Astrocyte of the cerebellum (primary cell): ENCODE measurements at regions not wholly inside any gene's neighbourhood (a gene's known extent, or its start where the extent isn't known, plus 50 kb on each side); places are given as distances from the start of the nearest gene placed in this dataset.
"Not testable (repeated sequence)": the region's sequence is repeated elsewhere in the genome, so short reads cannot be mapped to it uniquely, and the experiment has no call there.

Experiments
- DNase-seq: peaks from one replicate; pipeline ENCODE4 v3.0.0-alpha.2; 2011; ENCODE audit warnings: low read depth
- H3K4me3 ChIP-seq: 2 replicates; pipeline ENCODE4 v1.5.1; 2011; ENCODE audit warnings: mild to moderate bottlenecking, low read depth, low read length, moderate library complexity
- CTCF ChIP-seq: IDR thresholded peaks from 2 replicates; pipeline ENCODE4 v1.5.1; 2012; ENCODE audit warnings: low read length, low read depth, moderate library complexity, mild to moderate bottlenecking; ENCODE audit errors: missing control alignments
- in situ Hi-C: cut with HindIII; loops from 2 replicates; pipeline ENCODE4 v1.10.0; 2017; ENCODE audit warnings: low sequenced_read_pairs

DNA sequence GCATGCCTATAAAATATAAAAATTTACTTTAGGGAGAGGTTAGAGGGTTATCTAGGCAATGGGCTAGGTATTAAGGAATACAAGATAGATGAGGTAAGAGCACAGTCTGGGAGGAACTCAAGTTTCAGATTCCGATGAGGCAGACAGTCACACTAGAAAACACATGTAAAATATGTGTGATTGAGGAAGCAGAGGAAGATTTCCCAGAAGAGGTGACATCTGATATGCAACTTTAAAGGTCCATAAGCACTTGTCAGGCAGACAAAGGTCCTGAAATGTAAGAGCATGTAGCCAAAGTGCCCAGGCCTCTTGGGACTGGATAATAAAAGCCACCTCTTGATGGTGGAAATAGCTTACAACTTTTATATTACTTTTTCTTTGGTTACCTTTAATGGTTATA is 81.1 kb upstream of the AADAT start:
- DNase-seq: no peak
- no peak overlapping the region for H3K4me3 ChIP-seq
- in situ Hi-C loops: no loop called here
- no peak for TF ChIP-seq CTCF

- DNase-seq: no peak
- in situ Hi-C loops: no loop called here
- no peak for TF ChIP-seq CTCF
- no peak overlapping the region for H3K4me3 ChIP-seq
These were observed 79.9 kb upstream of the AADAT start for GRCh38 chr4:170169699-170170098.

GRCh38 chr4:170167678-170168077 is 77.9 kb upstream of the AADAT start:
- no peak overlapping the region for H3K4me3 ChIP-seq
- no peak for TF ChIP-seq CTCF
- in situ Hi-C loops: no loop called here
- DNase-seq: no peak

- DNase-seq, H3K4me3 ChIP-seq, in situ Hi-C loops: not testable (repeated sequence)
These were observed 76.4 kb upstream of the AADAT start for GRCh38 chr4:170166193-170166592.

- no peak for TF ChIP-seq CTCF
- no peak overlapping the region for H3K4me3 ChIP-seq
- in situ Hi-C loops: no loop called here
- DNase-seq: no peak
These were observed 72.7 kb upstream of the AADAT start for GRCh38 chr4:170162416-170162815.

- in situ Hi-C loops: no loop called here
- TF ChIP-seq CTCF: no peak
- no peak for DNase-seq
- H3K4me3 ChIP-seq: no peak overlapping the region
These were observed 67.9 kb upstream of the AADAT start for GRCh38 chr4:170157670-170158069.

DNA sequence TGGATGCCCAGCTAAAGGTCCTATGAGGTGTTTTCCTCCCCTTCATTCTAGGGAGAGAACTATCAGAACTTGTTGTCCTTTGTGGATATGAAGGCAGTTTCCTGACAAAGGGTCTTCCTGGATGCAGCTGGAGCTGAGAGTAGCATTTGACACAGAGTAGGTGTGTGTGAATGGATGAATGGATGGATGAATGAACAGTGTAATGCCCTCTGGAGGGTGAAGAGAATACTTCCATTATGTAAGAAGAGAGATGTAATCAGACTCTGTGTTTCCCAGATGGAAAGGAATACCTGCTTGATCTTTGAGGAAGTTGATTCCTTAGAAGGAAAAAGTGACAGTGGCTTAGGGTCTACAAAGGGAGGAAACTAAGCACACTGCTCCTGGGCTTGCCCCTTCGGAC is 55.4 kb upstream of the AADAT start:
- H3K4me3 ChIP-seq: no peak overlapping the region
- in situ Hi-C loops: no loop called here
- no peak for DNase-seq
- no peak for TF ChIP-seq CTCF
